Activated T-helper 17 cell treated with anti-CD3 and anti-CD28 coated beads, Interleukin-2, amount 50 U/mL, for 72 hours (primary cell): ENCODE measurements at regions not wholly inside any gene's neighbourhood (a gene's known extent, or its start where the extent isn't known, plus 50 kb on each side); places are given as distances from the start of the nearest gene placed in this dataset.

ENCODE experiments used
- ATAC-seq: fragments of 150-1000 bp; cut with Tn5 transposase; replicated peaks from 2 replicates; pipeline ENCODE4 v1.10.0; 2021; ENCODE audit warnings: mild to moderate bottlenecking, moderate library complexity
- H3K27ac Mint-ChIP-seq: one replicate; pipeline ENCODE4 v1.8.0; 2022; ENCODE audit warnings: mixed read lengths
- H3K27me3 Mint-ChIP-seq: one replicate; pipeline ENCODE4 v1.8.0; 2022; ENCODE audit warnings: mixed read lengths
- H3K36me3 Mint-ChIP-seq: one replicate; pipeline ENCODE4 v1.8.0; 2022; ENCODE audit warnings: low read depth, mild to moderate bottlenecking, mixed read lengths
- H3K4me1 Mint-ChIP-seq: one replicate; pipeline ENCODE4 v1.8.0; 2022; ENCODE audit warnings: mixed read lengths
- H3K4me3 Mint-ChIP-seq: one replicate; pipeline ENCODE4 v1.8.0; 2022; ENCODE audit warnings: mild to moderate bottlenecking, mixed read lengths
- H3K9me3 Mint-ChIP-seq: one replicate; pipeline ENCODE4 v1.8.0; 2022; ENCODE audit warnings: mixed read lengths

DNA sequence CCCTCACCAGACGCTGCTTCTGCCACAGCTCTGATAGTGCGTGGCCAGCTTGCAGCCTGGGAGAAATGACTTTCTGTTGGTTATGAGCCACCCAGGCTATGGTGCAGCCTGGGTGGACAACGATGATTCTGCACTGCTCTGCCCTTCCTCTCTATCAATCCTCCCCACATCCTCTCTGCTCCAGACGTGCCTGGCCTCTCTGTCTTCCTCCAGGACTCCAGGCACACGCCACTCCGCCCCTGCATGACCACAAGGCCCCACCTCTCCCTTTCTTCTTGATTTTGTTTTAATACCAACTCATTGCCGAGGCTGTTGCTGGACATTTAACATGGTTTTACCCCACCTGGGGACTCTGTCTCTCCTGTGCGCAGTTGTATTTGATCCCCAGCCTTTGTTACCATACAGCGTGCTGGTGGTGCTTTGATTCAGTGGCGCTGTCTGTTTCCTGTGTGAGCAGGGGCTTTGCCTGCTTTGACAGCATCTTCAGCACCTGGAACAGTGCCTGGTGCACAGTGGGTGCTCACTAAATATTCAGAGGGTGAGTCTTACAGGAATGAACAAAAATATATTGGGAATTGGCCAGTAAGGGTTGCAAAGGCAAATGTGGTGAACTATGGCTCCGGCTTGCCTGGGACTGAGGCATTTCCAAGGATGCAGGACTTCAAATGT is 280.9 kb downstream of the CDH26 start:
- Mint-ChIP-seq H3K4me1 (no peaks in the 10 kb centered on the region), H3K27me3 (peaks cover 6% of the 10 kb centered on the region), H3K4me3 (no peak overlapping the region), H3K9me3 (no peaks in the 10 kb centered on the region), H3K27ac (no peak overlapping the region), H3K36me3 (no peaks in the 10 kb centered on the region)
- ATAC-seq: no peak

- H3K27ac Mint-ChIP-seq: no peak overlapping the region
- no peak overlapping the region for H3K4me3 Mint-ChIP-seq
- peaks cover 6% of the 10 kb centered on the region for H3K27me3 Mint-ChIP-seq
- ATAC-seq: no peak
- no peaks in the 10 kb centered on the region for H3K9me3 Mint-ChIP-seq
- H3K4me1 Mint-ChIP-seq: no peaks in the 10 kb centered on the region
- H3K36me3 Mint-ChIP-seq: no peaks in the 10 kb centered on the region
Observed at GRCh38 chr20:60239956-60240355, 281.7 kb downstream of the CDH26 start.

GRCh38 chr20:60240415-60240814 is 282.2 kb downstream of the CDH26 start:
- H3K9me3 Mint-ChIP-seq: no peaks in the 10 kb centered on the region
- no peaks in the 10 kb centered on the region for H3K4me1 Mint-ChIP-seq
- no peak for ATAC-seq
- H3K27me3 Mint-ChIP-seq: peaks cover 6% of the 10 kb centered on the region
- no peak overlapping the region for H3K4me3 Mint-ChIP-seq
- H3K36me3 Mint-ChIP-seq: no peaks in the 10 kb centered on the region
- H3K27ac Mint-ChIP-seq: no peak overlapping the region

DNA sequence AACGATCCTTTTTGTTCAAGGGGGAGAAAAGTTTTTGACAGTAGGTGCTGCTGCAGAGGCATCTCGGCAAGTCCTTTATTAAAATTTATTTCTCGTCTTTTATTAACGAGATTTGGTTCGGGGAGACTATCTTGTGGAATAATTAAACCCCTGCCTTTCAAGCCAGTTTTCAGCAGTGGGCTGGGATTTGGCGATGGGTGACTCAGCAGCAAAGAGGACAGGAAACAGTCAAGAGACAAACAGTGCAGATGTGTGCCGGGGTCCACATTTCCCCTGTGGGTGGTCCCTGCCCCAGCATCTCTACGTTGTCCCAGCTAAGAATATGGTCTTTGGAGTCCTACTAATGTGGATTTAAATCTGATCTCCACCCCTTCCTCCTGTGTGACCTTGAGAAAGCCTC is 282.8 kb downstream of the CDH26 start:
- H3K9me3 Mint-ChIP-seq: no peaks in the 10 kb centered on the region
- no peak for ATAC-seq
- H3K27ac Mint-ChIP-seq: no peak overlapping the region
- H3K4me3 Mint-ChIP-seq: no peak overlapping the region
- peaks cover 3% of the 10 kb centered on the region for H3K27me3 Mint-ChIP-seq
- no peaks in the 10 kb centered on the region for H3K36me3 Mint-ChIP-seq
- H3K4me1 Mint-ChIP-seq: no peaks in the 10 kb centered on the region

DNA sequence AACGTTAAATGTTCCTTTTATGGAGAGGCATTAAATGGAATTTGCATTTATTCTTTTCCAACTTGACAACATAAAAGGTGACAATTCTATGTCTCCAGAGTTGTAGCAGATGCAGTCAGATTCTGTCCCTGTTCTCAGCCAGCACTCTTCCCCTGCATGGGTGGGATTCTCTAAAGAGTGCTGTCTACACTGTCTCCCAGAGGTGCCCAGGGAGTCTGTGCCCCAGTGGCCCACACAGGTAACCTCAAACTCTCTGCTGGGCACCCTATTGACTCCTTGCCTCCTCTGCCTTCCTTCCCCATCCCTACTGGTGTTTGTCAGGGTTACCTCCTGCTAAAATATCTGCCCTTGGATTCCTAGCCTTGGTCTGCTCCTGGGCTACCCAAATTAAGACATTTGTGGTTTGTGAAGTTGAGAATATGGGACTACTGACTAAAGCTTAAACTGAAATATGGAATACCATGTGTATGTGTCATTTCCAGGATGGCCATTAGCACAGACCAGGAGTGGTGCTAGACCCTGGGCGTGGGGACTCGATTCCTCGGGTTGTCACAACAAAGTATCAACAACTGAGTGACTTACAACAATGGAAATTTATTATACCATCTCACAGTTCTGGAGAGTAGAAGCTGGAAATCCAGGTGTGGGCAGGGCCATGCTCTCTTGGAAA is 284.7 kb downstream of the CDH26 start:
- no peak overlapping the region for H3K4me3 Mint-ChIP-seq
- H3K36me3 Mint-ChIP-seq: no peaks in the 10 kb centered on the region
- ATAC-seq: no peak

GRCh38 chr20:60244373-60245146 is 286.3 kb downstream of the CDH26 start:
- Mint-ChIP-seq H3K27me3 (no peaks in the 10 kb centered on the region), H3K9me3 (no peaks in the 10 kb centered on the region), H3K4me3 (no peak overlapping the region), H3K27ac (no peak overlapping the region), H3K36me3 (no peaks in the 10 kb centered on the region), H3K4me1 (no peaks in the 10 kb centered on the region)
- ATAC-seq: no peak

More for the DNA sequence above, 284.7 kb downstream of the CDH26 start:
- no peaks in the 10 kb centered on the region for H3K4me1 Mint-ChIP-seq
- no peaks in the 10 kb centered on the region for H3K9me3 Mint-ChIP-seq
- H3K27ac Mint-ChIP-seq: no peak overlapping the region
- H3K27me3 Mint-ChIP-seq: peaks cover 3% of the 10 kb centered on the region

- no peaks in the 10 kb centered on the region for H3K9me3 Mint-ChIP-seq
- no peak for ATAC-seq
- H3K36me3 Mint-ChIP-seq: no peaks in the 10 kb centered on the region
- no peaks in the 10 kb centered on the region for H3K4me1 Mint-ChIP-seq
- no peak overlapping the region for H3K4me3 Mint-ChIP-seq
- H3K27ac Mint-ChIP-seq: no peak overlapping the region
- H3K27me3 Mint-ChIP-seq: peaks cover 3% of the 10 kb centered on the region
Observed at GRCh38 chr20:60246751-60247150, 288.5 kb downstream of the CDH26 start.

DNA sequence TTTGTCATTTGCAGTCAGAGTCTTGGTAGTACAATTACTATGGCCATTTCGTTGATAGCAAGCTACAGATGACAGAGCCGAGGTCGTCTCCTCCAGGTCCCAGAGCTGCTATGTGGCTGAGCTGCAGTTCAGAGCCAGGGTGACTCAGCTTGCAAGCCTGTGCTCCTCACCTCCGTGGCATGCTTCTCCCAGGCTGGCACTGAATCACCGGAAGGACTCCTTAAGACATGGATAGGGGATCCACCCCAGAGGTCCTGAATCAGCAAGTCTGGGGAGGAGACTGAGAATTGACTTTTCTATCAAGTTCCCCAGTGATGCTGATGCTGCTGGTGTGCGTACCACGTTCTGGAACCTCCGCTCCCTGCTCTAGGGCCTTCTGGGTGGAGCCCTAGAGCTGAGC is 291.2 kb downstream of the CDH26 start:
- Mint-ChIP-seq H3K9me3 (no peaks in the 10 kb centered on the region), H3K4me3 (no peak overlapping the region), H3K27me3 (peaks cover 7% of the 10 kb centered on the region)

GRCh38 chr20:60250251-60250650 is 292.0 kb downstream of the CDH26 start:
- H3K4me3 Mint-ChIP-seq: no peak overlapping the region
- H3K27me3 Mint-ChIP-seq: peaks cover 7% of the 10 kb centered on the region
- no peak for ATAC-seq
- no peaks in the 10 kb centered on the region for H3K4me1 Mint-ChIP-seq
- no peaks in the 10 kb centered on the region for H3K36me3 Mint-ChIP-seq
- H3K27ac Mint-ChIP-seq: no peak overlapping the region
- H3K9me3 Mint-ChIP-seq: no peaks in the 10 kb centered on the region

More for the DNA sequence above, 291.2 kb downstream of the CDH26 start:
- ATAC-seq: no peak
- H3K4me1 Mint-ChIP-seq: no peaks in the 10 kb centered on the region
- no peak overlapping the region for H3K27ac Mint-ChIP-seq
- no peaks in the 10 kb centered on the region for H3K36me3 Mint-ChIP-seq

- Mint-ChIP-seq H3K27ac (no peak overlapping the region), H3K9me3 (no peaks in the 10 kb centered on the region), H3K36me3 (no peaks in the 10 kb centered on the region), H3K4me3 (no peak overlapping the region), H3K27me3 (peaks cover 9% of the 10 kb centered on the region), H3K4me1 (no peaks in the 10 kb centered on the region)
- no peak for ATAC-seq
Observed at GRCh38 chr20:60252866-60253265, 294.6 kb downstream of the CDH26 start.

GRCh38 chr20:60253471-60253870 is 295.2 kb downstream of the CDH26 start:
- Mint-ChIP-seq H3K4me1 (no peaks in the 10 kb centered on the region), H3K4me3 (no peak overlapping the region), H3K27me3 (peaks cover 9% of the 10 kb centered on the region), H3K27ac (no peak overlapping the region), H3K36me3 (no peaks in the 10 kb centered on the region), H3K9me3 (no peaks in the 10 kb centered on the region)
- ATAC-seq: no peak

DNA sequence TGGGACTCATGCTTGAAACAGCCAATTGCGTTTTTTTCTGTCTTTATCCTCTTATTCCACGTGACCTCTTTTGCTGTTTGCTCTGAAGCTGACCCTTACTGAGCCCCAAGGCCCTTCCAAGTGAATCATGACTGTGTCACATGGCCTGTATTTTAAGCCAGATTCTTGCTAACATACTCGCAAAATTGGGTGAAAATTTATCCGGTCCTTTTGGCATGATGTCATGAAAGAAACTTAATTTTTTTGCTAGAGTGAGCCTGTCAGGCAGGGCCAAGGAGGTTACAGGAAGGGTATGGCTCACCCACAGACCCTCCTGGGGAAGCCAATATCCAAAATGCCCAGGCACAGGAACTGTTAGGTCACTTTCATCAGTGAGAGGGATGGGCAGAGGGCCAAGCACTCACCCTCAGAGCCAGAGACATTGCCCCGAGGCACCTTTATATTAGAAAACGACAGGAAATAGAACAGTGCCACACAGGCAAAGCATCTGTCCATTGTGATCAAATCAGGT is 296.7 kb downstream of the CDH26 start:
- H3K27me3 Mint-ChIP-seq: peaks cover 9% of the 10 kb centered on the region
- H3K4me1 Mint-ChIP-seq: no peaks in the 10 kb centered on the region
- no peak overlapping the region for H3K27ac Mint-ChIP-seq
- H3K4me3 Mint-ChIP-seq: no peak overlapping the region
- no peaks in the 10 kb centered on the region for H3K9me3 Mint-ChIP-seq
- no peaks in the 10 kb centered on the region for H3K36me3 Mint-ChIP-seq
- ATAC-seq: no peak

GRCh38 chr20:60255415-60255814 is 297.2 kb downstream of the CDH26 start:
- Mint-ChIP-seq H3K4me1 (no peaks in the 10 kb centered on the region), H3K9me3 (no peaks in the 10 kb centered on the region), H3K36me3 (no peaks in the 10 kb centered on the region), H3K27ac (no peak overlapping the region), H3K4me3 (no peak overlapping the region), H3K27me3 (peaks cover 6% of the 10 kb centered on the region)
- ATAC-seq: no peak

- H3K36me3 Mint-ChIP-seq: no peaks in the 10 kb centered on the region
- no peak for ATAC-seq
- H3K9me3 Mint-ChIP-seq: no peaks in the 10 kb centered on the region
- H3K4me3 Mint-ChIP-seq: no peak overlapping the region
- peaks cover 6% of the 10 kb centered on the region for H3K27me3 Mint-ChIP-seq
- no peaks in the 10 kb centered on the region for H3K4me1 Mint-ChIP-seq
- no peak overlapping the region for H3K27ac Mint-ChIP-seq
Observed at GRCh38 chr20:60255866-60256265, 297.6 kb downstream of the CDH26 start.

- Mint-ChIP-seq H3K4me3 (no peak overlapping the region), H3K27me3 (peaks cover 6% of the 10 kb centered on the region), H3K9me3 (no peaks in the 10 kb centered on the region), H3K4me1 (no peaks in the 10 kb centered on the region), H3K36me3 (no peaks in the 10 kb centered on the region), H3K27ac (no peak overlapping the region)
- ATAC-seq: no peak
Observed at GRCh38 chr20:60256811-60257210, 298.6 kb downstream of the CDH26 start.
